ENCODE measurements at regions not wholly inside any gene's neighbourhood (a gene's known extent, or its start where the extent isn't known, plus 50 kb on each side); places are given as distances from the start of the nearest gene placed in this dataset.

DNA sequence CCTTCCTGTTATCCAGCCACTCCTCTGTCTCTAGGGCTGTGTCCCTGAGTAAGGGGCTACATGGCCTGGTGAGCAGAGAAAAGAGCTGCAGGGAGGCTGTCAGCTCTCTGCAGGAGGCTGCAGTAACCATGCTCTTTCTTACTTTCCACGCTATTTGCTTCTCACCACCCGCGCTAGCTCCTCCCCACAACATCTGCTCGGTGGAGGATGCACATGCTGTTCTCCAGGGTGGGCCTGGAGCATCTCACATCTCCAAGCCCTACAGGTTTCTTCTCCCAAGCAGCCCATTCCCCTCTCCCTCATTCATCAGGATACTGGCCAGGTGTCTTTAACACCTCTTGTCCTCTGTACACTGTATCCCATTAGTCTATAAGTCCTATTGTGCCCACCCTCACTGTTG, 103.8 kb downstream of the IER5 start:
- TF ChIP-seq, protein P1, sequence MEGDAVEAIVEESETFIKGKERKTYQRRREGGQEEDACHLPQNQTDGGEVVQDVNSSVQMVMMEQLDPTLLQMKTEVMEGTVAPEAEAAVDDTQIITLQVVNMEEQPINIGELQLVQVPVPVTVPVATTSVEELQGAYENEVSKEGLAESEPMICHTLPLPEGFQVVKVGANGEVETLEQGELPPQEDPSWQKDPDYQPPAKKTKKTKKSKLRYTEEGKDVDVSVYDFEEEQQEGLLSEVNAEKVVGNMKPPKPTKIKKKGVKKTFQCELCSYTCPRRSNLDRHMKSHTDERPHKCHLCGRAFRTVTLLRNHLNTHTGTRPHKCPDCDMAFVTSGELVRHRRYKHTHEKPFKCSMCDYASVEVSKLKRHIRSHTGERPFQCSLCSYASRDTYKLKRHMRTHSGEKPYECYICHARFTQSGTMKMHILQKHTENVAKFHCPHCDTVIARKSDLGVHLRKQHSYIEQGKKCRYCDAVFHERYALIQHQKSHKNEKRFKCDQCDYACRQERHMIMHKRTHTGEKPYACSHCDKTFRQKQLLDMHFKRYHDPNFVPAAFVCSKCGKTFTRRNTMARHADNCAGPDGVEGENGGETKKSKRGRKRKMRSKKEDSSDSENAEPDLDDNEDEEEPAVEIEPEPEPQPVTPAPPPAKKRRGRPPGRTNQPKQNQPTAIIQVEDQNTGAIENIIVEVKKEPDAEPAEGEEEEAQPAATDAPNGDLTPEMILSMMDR (IDR thresholded peaks at IDR 0.05; ENCODE audit: insufficient read depth, low read length, severe bottlenecking), result no peak
- no peaks in the 10 kb centered on the region for H3K36me3 ChIP-seq (ENCODE audit: control insufficient read depth, insufficient read depth, low read length)
- H3K27me3 ChIP-seq (ENCODE audit: control insufficient read depth, insufficient read depth, low read length), result peaks cover 5% of the 10 kb centered on the region
- H3K4me3 ChIP-seq (ENCODE audit: low read depth, low read length), result no peak overlapping the region
- FAIRE-seq, result no peak
- no peak for DNase-seq (ENCODE audit: low read depth)

DNA sequence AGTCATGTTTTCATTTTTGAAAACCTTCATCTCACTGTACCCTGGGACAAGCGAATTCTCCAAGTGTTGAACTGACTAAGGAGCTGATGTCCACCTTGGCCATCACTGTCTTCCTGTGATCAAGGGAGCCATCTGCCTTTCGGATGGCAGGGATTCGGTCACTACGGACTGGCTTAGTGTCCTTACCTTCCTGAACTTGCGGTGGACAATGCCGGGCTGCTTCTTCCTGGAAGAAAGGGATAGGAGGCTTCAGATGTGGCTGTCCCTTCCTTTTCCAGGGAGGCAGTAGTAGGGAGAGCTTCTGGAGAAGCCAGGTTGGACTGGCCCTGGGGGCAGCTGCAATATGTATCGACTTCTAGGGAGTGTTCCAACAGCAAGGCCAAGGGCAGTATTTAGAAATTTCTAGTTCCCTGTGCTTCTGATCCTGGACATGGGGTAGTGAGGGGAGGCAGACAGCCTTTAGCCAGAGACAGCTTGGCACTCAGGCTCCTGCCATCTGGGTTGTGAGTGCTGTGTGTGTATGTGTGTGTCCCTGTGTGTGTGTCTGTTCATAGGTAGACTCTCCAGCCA, 114.6 kb downstream of the IER5 start:
- no peak for FAIRE-seq
- no peak overlapping the region for H3K4me3 ChIP-seq (ENCODE audit: low read depth, low read length)
- no peak for DNase-seq (ENCODE audit: low read depth)
- TF ChIP-seq, protein P1 (IDR thresholded peaks at IDR 0.05; ENCODE audit: insufficient read depth, low read length, severe bottlenecking), result no peak
- peaks cover 6% of the 10 kb centered on the region for H3K27me3 ChIP-seq (ENCODE audit: control insufficient read depth, insufficient read depth, low read length)
- no peaks in the 10 kb centered on the region for H3K36me3 ChIP-seq (ENCODE audit: control insufficient read depth, insufficient read depth, low read length)

DNA sequence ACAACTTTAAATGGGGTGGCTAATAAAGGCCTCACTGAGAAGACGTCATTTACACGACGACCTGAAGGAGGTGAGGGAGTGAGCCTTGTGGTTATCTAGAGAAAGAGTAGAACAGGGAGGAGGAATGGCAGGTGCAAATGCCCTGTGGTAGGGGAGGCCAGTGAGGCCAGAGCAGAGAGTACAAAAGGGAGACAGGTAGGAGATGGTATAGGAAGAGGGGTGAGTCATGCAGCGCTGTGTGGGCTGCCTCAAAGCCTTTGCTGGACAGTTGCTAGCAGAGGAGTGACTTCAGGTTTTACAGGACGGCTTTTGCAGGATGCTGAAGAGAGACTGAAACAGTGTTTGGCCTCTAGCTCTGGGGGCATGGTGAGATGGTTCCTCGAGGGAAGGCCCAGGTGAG, 116.0 kb downstream of the IER5 start:
- DNase-seq (ENCODE audit: low read depth), result no peak
- Histone ChIP-seq H3K27me3 (ENCODE audit: control insufficient read depth, insufficient read depth, low read length) (peaks cover 6% of the 10 kb centered on the region), H3K4me3 (ENCODE audit: low read depth, low read length) (no peak overlapping the region), H3K36me3 (ENCODE audit: control insufficient read depth, insufficient read depth, low read length) (no peaks in the 10 kb centered on the region)
- TF ChIP-seq, protein P1 (IDR thresholded peaks at IDR 0.05; ENCODE audit: insufficient read depth, low read length, severe bottlenecking), result no peak
- FAIRE-seq, result peak; percentile 23

DNA sequence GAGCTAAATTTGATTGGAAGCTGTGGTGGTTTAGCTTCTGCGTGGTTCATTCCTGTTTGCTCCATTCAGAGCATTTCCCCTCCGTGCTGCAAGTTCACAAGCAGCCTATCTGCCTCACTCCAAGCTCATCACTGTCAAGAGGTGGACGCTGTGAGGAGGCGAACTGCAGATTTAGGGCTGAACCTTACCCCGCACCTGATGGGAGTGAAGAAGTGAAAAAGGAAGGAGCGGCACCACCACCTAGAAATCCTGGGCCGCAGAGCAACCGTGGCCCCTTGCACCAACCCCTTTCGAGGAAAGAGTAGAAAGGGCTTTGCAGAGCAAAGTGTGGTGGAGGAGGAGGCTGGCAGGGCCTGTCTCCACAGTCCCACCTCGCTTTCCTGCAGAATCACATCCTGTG, 117.4 kb downstream of the IER5 start:
- peaks cover 6% of the 10 kb centered on the region for H3K27me3 ChIP-seq (ENCODE audit: control insufficient read depth, insufficient read depth, low read length)
- TF ChIP-seq, protein P1 (IDR thresholded peaks at IDR 0.05; ENCODE audit: insufficient read depth, low read length, severe bottlenecking), result no peak
- FAIRE-seq, result no peak
- DNase-seq (ENCODE audit: low read depth), result no peak
- no peaks in the 10 kb centered on the region for H3K36me3 ChIP-seq (ENCODE audit: control insufficient read depth, insufficient read depth, low read length)
- no peak overlapping the region for H3K4me3 ChIP-seq (ENCODE audit: low read depth, low read length)

DNA sequence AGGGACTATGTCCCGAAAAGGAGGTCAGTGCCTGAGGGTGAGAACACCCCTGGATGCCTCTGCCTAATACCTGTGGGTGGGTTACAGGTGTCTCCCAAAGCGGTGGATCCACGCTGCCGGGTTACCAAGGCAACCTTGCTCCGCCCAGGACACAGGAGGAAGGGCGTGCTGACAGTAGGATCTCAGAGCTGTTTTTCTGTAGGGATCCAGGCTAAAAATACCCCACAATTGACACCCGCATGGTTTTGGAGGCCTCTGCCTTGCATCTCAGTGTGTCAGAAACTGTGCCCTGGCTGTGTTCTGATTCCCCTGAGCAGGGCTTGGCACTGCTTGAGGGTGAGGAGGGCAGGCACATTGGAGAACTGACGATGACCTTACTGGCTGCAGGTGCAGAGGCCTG, 118.0 kb downstream of the IER5 start:
- TF ChIP-seq, protein P1 (IDR thresholded peaks at IDR 0.05; ENCODE audit: insufficient read depth, low read length, severe bottlenecking), result no peak
- FAIRE-seq, result no peak
- H3K27me3 ChIP-seq (ENCODE audit: control insufficient read depth, insufficient read depth, low read length), result peaks cover 6% of the 10 kb centered on the region
- H3K36me3 ChIP-seq (ENCODE audit: control insufficient read depth, insufficient read depth, low read length), result no peaks in the 10 kb centered on the region
- no peak for DNase-seq (ENCODE audit: low read depth)
- no peak overlapping the region for H3K4me3 ChIP-seq (ENCODE audit: low read depth, low read length)

Measured in bronchial epithelial cell (primary cell).